Fibroblast of lung (primary cell): ENCODE measurements at regions not wholly inside any gene's neighbourhood (a gene's known extent, or its start where the extent isn't known, plus 50 kb on each side); places are given as distances from the start of the nearest gene placed in this dataset.

Source experiments
- CTCF ChIP-seq, 2 donors: IDR thresholded peaks in 1 of 2; conservative IDR thresholded peaks in 1 of 2; 1 replicate in 1 of 2; 2 replicates in 1 of 2; pipeline ENCODE4 v1.5.1; 2011 to 2012; ENCODE audit warnings: low read length in 2 of 2, control low read depth in 1 of 2, inconsistent platforms in 1 of 2, low read depth in 1 of 2, mild to moderate bottlenecking in 1 of 2
- EZH2 ChIP-seq: IDR thresholded peaks from 2 replicates; pipeline ENCODE4 v1.5.1; 2012; ENCODE audit warnings: low read length, control low read depth, mild to moderate bottlenecking; ENCODE audit errors: missing control alignments

- TF ChIP-seq CTCF (conservative IDR thresholded peaks at IDR 0.05 in 1 of 2, IDR thresholded peaks at IDR 0.05 in 1 of 2; ENCODE audit: low read depth in 1 of 2, low read length in 2 of 2): no peak
- TF ChIP-seq EZH2: no peak
Observed at GRCh38 chr2:217407362-217407761, 547.5 kb upstream of the TNP1 start.
